ENCODE measurements at regions not wholly inside any gene's neighbourhood (a gene's known extent, or its start where the extent isn't known, plus 50 kb on each side); places are given as distances from the start of the nearest gene placed in this dataset.

- Histone ChIP-seq H3K9me3 (no peaks in the 10 kb centered on the region), H3K4me1 (no peaks in the 10 kb centered on the region), H3K27me3 (no peaks in the 10 kb centered on the region), H3K36me3 (no peaks in the 10 kb centered on the region), H3K4me3 (ENCODE audit: low read depth, low read length) (no peak overlapping the region)
- no peak for TF ChIP-seq CTCF (IDR thresholded peaks at IDR 0.05; ENCODE audit: low read depth, low read length)
- DNase-seq, result no peak
These were observed 64.8 kb upstream of the ZNF85 start for GRCh38 chr19:20858218-20858617.

- H3K9me3 ChIP-seq, result no peaks in the 10 kb centered on the region
- H3K36me3 ChIP-seq, result no peaks in the 10 kb centered on the region
- TF ChIP-seq CTCF (IDR thresholded peaks at IDR 0.05; ENCODE audit: low read depth, low read length), result no peak
- H3K27me3 ChIP-seq, result no peaks in the 10 kb centered on the region
- no peak for DNase-seq
- H3K4me1 ChIP-seq, result no peaks in the 10 kb centered on the region
- no peak overlapping the region for H3K4me3 ChIP-seq (ENCODE audit: low read depth, low read length)
These were observed 64.2 kb upstream of the ZNF85 start for GRCh38 chr19:20858861-20859260.

- Histone ChIP-seq H3K27me3 (no peaks in the 10 kb centered on the region), H3K9me3 (no peaks in the 10 kb centered on the region), H3K36me3 (no peaks in the 10 kb centered on the region), H3K4me1 (no peaks in the 10 kb centered on the region), H3K4me3 (ENCODE audit: low read depth, low read length) (no peak overlapping the region)
- no peak for DNase-seq
- TF ChIP-seq CTCF (IDR thresholded peaks at IDR 0.05; ENCODE audit: low read depth, low read length), result no peak
These were observed 62.7 kb upstream of the ZNF85 start for GRCh38 chr19:20860339-20860738.

GRCh38 chr19:20863176-20863575, 59.9 kb upstream of the ZNF85 start:
- peak; percentile 11 for DNase-seq
- no peaks in the 10 kb centered on the region for H3K27me3 ChIP-seq
- no peaks in the 10 kb centered on the region; the same call in 1 of the 2 replicates for H3K9me3 ChIP-seq
- no peaks in the 10 kb centered on the region for H3K4me1 ChIP-seq
- H3K4me3 ChIP-seq (ENCODE audit: low read depth, low read length), result no peak overlapping the region
- no peak for TF ChIP-seq CTCF (IDR thresholded peaks at IDR 0.05; ENCODE audit: low read depth, low read length)
- no peaks in the 10 kb centered on the region for H3K36me3 ChIP-seq

Measured in BE2C (cell line).